ENCODE measurements at regions not wholly inside any gene's neighbourhood (a gene's known extent, or its start where the extent isn't known, plus 50 kb on each side); places are given as distances from the start of the nearest gene placed in this dataset.

DNA sequence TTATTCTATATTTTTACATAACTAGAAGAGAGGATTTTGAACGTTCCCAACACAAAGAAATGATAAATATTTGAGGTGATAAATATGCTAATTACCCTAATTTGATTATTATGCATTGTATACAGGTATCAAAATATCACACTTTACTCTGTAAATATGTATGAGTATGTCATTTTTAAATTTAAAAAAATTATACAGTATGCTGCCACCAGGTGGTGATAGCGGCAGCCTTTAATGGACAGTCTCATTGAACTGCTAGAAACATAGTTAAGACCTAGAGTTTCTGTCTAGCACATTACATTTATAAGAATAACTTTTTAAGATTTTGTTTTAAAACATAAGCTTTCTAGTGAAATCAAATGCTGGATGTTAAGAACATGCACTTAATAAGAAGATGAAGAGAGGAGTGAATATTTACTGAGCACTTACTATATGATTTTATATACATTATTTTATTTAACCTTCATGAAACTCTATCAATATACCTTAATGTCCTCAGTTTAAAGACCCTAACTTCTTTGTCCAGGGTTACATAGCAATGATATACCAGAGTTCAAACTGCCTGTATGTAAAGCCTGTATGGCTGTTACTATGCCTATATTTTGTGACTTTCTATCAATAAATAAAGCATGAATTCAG is 207.1 kb downstream of the NUF2 start:
- no peak for FAIRE-seq
- no peak for TF ChIP-seq POLR2A (IDR thresholded peaks at IDR 0.05; ENCODE audit: low read depth, low read length)
- DNase-seq (ENCODE audit: insufficient read length, low spot score): no peak

- FAIRE-seq (no peak), DNase-seq (ENCODE audit: insufficient read length, low spot score) (no peak)
Observed at GRCh38 chr1:163531345-163531744, 209.6 kb downstream of the NUF2 start.

DNA sequence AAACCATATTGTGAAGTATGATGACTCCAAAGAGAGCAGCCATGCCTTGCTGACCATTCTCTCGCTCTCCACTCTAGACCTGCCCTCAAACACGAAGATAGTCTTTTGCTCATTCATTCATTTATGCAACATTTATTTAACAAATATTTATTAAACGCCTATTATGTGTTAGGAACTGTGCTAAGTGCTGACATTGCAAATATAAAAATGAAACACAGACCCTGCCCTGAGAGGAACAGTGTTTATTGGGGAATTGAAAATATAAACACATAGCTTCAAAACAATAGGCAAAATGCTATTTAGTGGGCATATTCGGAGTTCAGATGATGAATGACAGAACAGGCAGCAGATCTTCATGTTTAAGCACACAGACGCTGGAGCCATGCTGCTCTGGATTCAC is 213.6 kb downstream of the NUF2 start:
- no peak for TF ChIP-seq TAF1 (IDR thresholded peaks at IDR 0.05; ENCODE audit: low read depth, low read length)
- DNase-seq (ENCODE audit: insufficient read length, low spot score) (no peak), FAIRE-seq (no peak)

More at GRCh38 chr1:163531345-163531744, 209.6 kb downstream of the NUF2 start:
- TF ChIP-seq POU2F2 (IDR thresholded peaks at IDR 0.05; ENCODE audit: low read depth, low read length) (no peak), TAF1 (IDR thresholded peaks at IDR 0.05; ENCODE audit: low read depth, low read length) (no peak), POLR2AphosphoS5 (IDR thresholded peaks at IDR 0.05; ENCODE audit: low read depth, low read length) (no peak), POLR2A (IDR thresholded peaks at IDR 0.05; ENCODE audit: low read depth, low read length) (no peak), PAX5 (IDR thresholded peaks at IDR 0.05; ENCODE audit: insufficient read depth, low read length, severe bottlenecking) (no peak), SPI1 (IDR thresholded peaks at IDR 0.05; ENCODE audit: low read depth, low read length) (no peak)

- FAIRE-seq (no peak), DNase-seq (ENCODE audit: insufficient read length, low spot score) (no peak)
- TF ChIP-seq PAX5 (IDR thresholded peaks at IDR 0.05; ENCODE audit: insufficient read depth, low read length, severe bottlenecking) (no peak), POU2F2 (IDR thresholded peaks at IDR 0.05; ENCODE audit: low read depth, low read length) (no peak), POLR2AphosphoS5 (IDR thresholded peaks at IDR 0.05; ENCODE audit: low read depth, low read length) (no peak), POLR2A (IDR thresholded peaks at IDR 0.05; ENCODE audit: low read depth, low read length) (no peak), TAF1 (IDR thresholded peaks at IDR 0.05; ENCODE audit: low read depth, low read length) (no peak), SPI1 (IDR thresholded peaks at IDR 0.05; ENCODE audit: low read depth, low read length) (no peak)
Observed at GRCh38 chr1:163535807-163536206, 214.1 kb downstream of the NUF2 start.

DNA sequence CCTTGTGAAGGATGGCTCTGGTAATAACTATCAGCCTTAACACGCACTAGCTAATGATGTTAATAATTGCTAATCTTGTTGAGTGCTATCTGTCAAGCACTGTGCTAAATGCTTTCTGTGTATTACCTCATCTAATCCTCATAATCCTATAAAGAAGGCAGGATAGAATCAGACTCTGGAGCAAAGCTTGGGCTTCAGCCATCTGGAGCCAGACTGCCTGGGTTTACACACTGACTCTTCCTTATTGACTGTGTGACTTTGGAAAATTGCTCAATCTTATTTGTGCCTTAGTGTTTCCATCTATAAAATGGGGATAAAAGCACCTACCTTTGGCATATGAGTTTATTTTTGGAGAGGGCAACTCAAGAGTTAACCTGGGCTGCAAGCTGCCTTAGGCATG is 216.1 kb downstream of the NUF2 start:
- FAIRE-seq (no peak), DNase-seq (ENCODE audit: insufficient read length, low spot score) (no peak)
- TF ChIP-seq POLR2A (IDR thresholded peaks at IDR 0.05; ENCODE audit: low read depth, low read length) (no peak), TAF1 (IDR thresholded peaks at IDR 0.05; ENCODE audit: low read depth, low read length) (no peak), SPI1 (IDR thresholded peaks at IDR 0.05; ENCODE audit: low read depth, low read length) (no peak), POLR2AphosphoS5 (IDR thresholded peaks at IDR 0.05; ENCODE audit: low read depth, low read length) (no peak), PAX5 (IDR thresholded peaks at IDR 0.05; ENCODE audit: insufficient read depth, low read length, severe bottlenecking) (no peak), POU2F2 (IDR thresholded peaks at IDR 0.05; ENCODE audit: low read depth, low read length) (no peak)

DNA sequence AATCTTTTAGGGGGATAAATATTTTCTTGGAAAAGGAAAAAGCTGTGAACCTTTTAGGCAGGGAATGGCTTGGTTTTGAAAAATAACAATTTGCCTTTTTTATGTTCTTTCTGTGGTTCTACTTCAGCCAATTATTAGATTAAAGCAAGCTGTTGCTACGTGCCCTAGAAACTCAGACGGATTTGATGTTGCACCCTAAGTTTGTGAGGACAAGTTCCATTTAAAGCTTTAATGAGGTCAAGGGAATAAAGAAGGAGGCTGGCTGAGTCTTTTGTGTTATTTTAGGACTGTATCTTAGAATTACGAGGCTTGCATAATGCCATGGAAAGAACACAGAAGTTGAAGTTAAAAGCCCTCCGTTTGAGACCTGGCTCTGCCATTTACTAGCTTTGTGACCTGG is 216.9 kb downstream of the NUF2 start:
- FAIRE-seq: no peak
- DNase-seq (ENCODE audit: insufficient read length, low spot score): no peak
- TF ChIP-seq POLR2AphosphoS5 (IDR thresholded peaks at IDR 0.05; ENCODE audit: low read depth, low read length) (no peak), PAX5 (IDR thresholded peaks at IDR 0.05; ENCODE audit: insufficient read depth, low read length, severe bottlenecking) (no peak), POU2F2 (IDR thresholded peaks at IDR 0.05; ENCODE audit: low read depth, low read length) (no peak), POLR2A (IDR thresholded peaks at IDR 0.05; ENCODE audit: low read depth, low read length) (no peak), SPI1 (IDR thresholded peaks at IDR 0.05; ENCODE audit: low read depth, low read length) (no peak), TAF1 (IDR thresholded peaks at IDR 0.05; ENCODE audit: low read depth, low read length) (no peak)

DNA sequence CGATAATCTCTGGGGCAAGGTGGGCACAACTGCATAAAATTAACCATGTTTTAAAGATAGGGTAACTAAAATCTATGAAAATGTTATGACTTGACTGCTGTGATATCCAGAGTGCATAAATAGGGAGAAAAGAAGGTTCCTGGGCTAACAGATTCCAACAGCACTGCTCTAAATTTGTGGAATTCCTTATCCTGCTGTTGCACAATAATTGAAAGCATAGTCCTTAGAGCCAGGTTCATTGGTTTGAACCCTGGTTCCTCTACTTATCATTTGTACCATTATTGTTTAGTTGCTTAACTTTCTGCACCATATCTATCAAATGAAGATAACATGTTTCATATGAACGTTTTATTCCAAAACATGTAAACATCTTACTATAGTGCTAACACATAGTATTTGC is 219.0 kb downstream of the NUF2 start:
- DNase-seq (ENCODE audit: insufficient read length, low spot score): no peak
- no peak for TF ChIP-seq POLR2A (IDR thresholded peaks at IDR 0.05; ENCODE audit: low read depth, low read length)
- TF ChIP-seq POU2F2 (IDR thresholded peaks at IDR 0.05; ENCODE audit: low read depth, low read length): no peak
- TF ChIP-seq POLR2AphosphoS5 (IDR thresholded peaks at IDR 0.05; ENCODE audit: low read depth, low read length): no peak
- TF ChIP-seq SPI1 (IDR thresholded peaks at IDR 0.05; ENCODE audit: low read depth, low read length): no peak
- no peak for TF ChIP-seq TAF1 (IDR thresholded peaks at IDR 0.05; ENCODE audit: low read depth, low read length)
- no peak for TF ChIP-seq PAX5 (IDR thresholded peaks at IDR 0.05; ENCODE audit: insufficient read depth, low read length, severe bottlenecking)
- FAIRE-seq: no peak

- TF ChIP-seq PAX5 (IDR thresholded peaks at IDR 0.05; ENCODE audit: insufficient read depth, low read length, severe bottlenecking): no peak
- TF ChIP-seq POLR2AphosphoS5 (IDR thresholded peaks at IDR 0.05; ENCODE audit: low read depth, low read length): no peak
- TF ChIP-seq POU2F2 (IDR thresholded peaks at IDR 0.05; ENCODE audit: low read depth, low read length): no peak
- TF ChIP-seq TAF1 (IDR thresholded peaks at IDR 0.05; ENCODE audit: low read depth, low read length): no peak
- TF ChIP-seq POLR2A (IDR thresholded peaks at IDR 0.05; ENCODE audit: low read depth, low read length): no peak
- no peak for TF ChIP-seq SPI1 (IDR thresholded peaks at IDR 0.05; ENCODE audit: low read depth, low read length)
- FAIRE-seq (no peak), DNase-seq (ENCODE audit: insufficient read length, low spot score) (no peak)
Observed at GRCh38 chr1:163544441-163544840, 222.7 kb downstream of the NUF2 start.

DNA sequence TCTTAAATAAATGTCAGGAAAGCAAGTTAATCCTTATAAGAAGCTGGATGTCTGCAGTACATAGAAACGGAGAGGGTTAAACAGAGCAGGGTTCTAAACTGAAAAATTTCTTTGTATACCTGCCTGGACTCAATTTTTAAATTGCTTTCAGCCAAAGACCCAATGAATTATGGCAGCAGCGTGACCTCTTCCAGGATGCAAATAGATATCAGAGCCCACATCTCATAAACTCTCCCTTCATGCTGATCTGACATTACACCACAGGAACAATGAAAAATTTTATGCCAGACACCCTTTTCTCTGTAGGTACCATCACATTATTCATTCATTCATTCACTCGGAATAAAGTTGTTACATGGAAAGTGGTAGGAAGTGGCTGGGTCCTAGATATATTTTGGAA is 236.4 kb downstream of the NUF2 start:
- FAIRE-seq (no peak), DNase-seq (ENCODE audit: insufficient read length, low spot score) (no peak)
- TF ChIP-seq TAF1 (IDR thresholded peaks at IDR 0.05; ENCODE audit: low read depth, low read length) (no peak), PAX5 (IDR thresholded peaks at IDR 0.05; ENCODE audit: insufficient read depth, low read length, severe bottlenecking) (no peak), POLR2AphosphoS5 (IDR thresholded peaks at IDR 0.05; ENCODE audit: low read depth, low read length) (no peak), SPI1 (IDR thresholded peaks at IDR 0.05; ENCODE audit: low read depth, low read length) (no peak), POLR2A (IDR thresholded peaks at IDR 0.05; ENCODE audit: low read depth, low read length) (no peak), POU2F2 (IDR thresholded peaks at IDR 0.05; ENCODE audit: low read depth, low read length) (no peak)

GRCh38 chr1:163561580-163562295 is 240.0 kb downstream of the NUF2 start:
- TF ChIP-seq PAX5 (IDR thresholded peaks at IDR 0.05; ENCODE audit: insufficient read depth, low read length, severe bottlenecking): no peak
- TF ChIP-seq POLR2AphosphoS5 (IDR thresholded peaks at IDR 0.05; ENCODE audit: low read depth, low read length): no peak
- FAIRE-seq (no peak), DNase-seq (ENCODE audit: insufficient read length, low spot score) (no peak)
